H1 (cell line): ENCODE measurements at regions not wholly inside any gene's neighbourhood (a gene's known extent, or its start where the extent isn't known, plus 50 kb on each side); places are given as distances from the start of the nearest gene placed in this dataset.

ENCODE experiments used
- CTCF ChIA-PET: fragments of 300-600 bp; sonication (Branson Sonifier 250); formaldehyde crosslinking; loops from one replicate; lab custom pipeline; 2021; ENCODE audit not compliant: partially characterized antibody; lab: Charles Lee
- POLR2A ChIA-PET: fragments of 300-600 bp; sonication (Branson Sonifier 250); formaldehyde crosslinking; loops from one replicate; lab custom pipeline; 2021; ENCODE audit warnings: inconsistent platforms; ENCODE audit not compliant: partially characterized antibody; lab: Charles Lee
- DNase-seq, 2 experiments: peaks; one replicate each; pipeline versions ENCODE4 v3.0.0 to v3.0.0-alpha.2; 2010 to 2022; ENCODE audit warnings: low spot score in 2 of 2, low read depth in 1 of 2, mixed read lengths in 1 of 2
- FAIRE-seq: peaks from 2 replicates; lab custom pipeline; 2011; peaks lifted over from hg19 to GRCh38; lab: Jason Lieb, UNC
- H2AFZ ChIP-seq: 2 replicates; pipeline ENCODE4 v1.8.1; 2012; ENCODE audit warnings: low read length, inconsistent platforms
- H2AK5ac ChIP-seq: 2 replicates; pipeline ENCODE4 v1.6.1; 2013; ENCODE audit warnings: low read depth, low read length
- H2BK120ac ChIP-seq: replicated peaks from 2 replicates; pipeline ENCODE3; 2013; ENCODE audit warnings: low read depth, low read length, inconsistent platforms
- H2BK12ac ChIP-seq: 2 replicates; pipeline ENCODE4 v1.6.1; 2013; ENCODE audit warnings: low read depth, low read length
- H2BK15ac ChIP-seq: 2 replicates; pipeline ENCODE4 v1.6.1; 2013; ENCODE audit warnings: low read length
- H2BK20ac ChIP-seq: 2 replicates; pipeline ENCODE4 v1.6.1; 2013; ENCODE audit warnings: low read length
- H2BK5ac ChIP-seq: 2 replicates; pipeline ENCODE4 v1.6.1; 2013; ENCODE audit warnings: low read depth, low read length
- H3K14ac ChIP-seq: 2 replicates; pipeline ENCODE4 v1.6.1; 2013; ENCODE audit warnings: inconsistent platforms; ENCODE audit not compliant: insufficient read length
- H3K18ac ChIP-seq: 2 replicates; pipeline ENCODE4 v1.6.1; 2013; ENCODE audit warnings: low read length; ENCODE audit errors: extremely low read depth
- H3K23ac ChIP-seq: 2 replicates; pipeline ENCODE4 v1.6.1; 2013; ENCODE audit warnings: inconsistent platforms; ENCODE audit not compliant: insufficient read length
- H3K23me2 ChIP-seq: 2 replicates; pipeline ENCODE4 v1.6.1; 2013; ENCODE audit warnings: low read depth, low read length
- H3K27ac ChIP-seq: 2 replicates; pipeline ENCODE4 v1.6.1; 2011; ENCODE audit warnings: low read depth, low read length, inconsistent platforms
- H3K27me3 ChIP-seq, 4 experiments: replicated peaks in 1 of 4; 1 replicate in 1 of 4; 2 replicates in 3 of 4; pipeline versions ENCODE4 v1.6.1 to v1.8.1; 2011 to 2013; ENCODE audit warnings: low read length in 3 of 4, mild to moderate bottlenecking in 3 of 4, inconsistent platforms in 2 of 4, mixed read lengths in 2 of 4, moderate library complexity in 1 of 4; ENCODE audit not compliant: control insufficient read depth in 3 of 4, insufficient read depth in 3 of 4; ENCODE audit errors: extremely low read depth in 1 of 4
- H3K36me3 ChIP-seq, 4 experiments: 2 replicates each; pipeline versions ENCODE4 v1.6.1 to v1.8.1; 2011 to 2013; ENCODE audit warnings: mild to moderate bottlenecking in 4 of 4, low read length in 3 of 4, moderate library complexity in 2 of 4, control low read depth in 1 of 4, inconsistent platforms in 1 of 4; ENCODE audit not compliant: insufficient read depth in 4 of 4, control insufficient read depth in 2 of 4
- H3K4ac ChIP-seq: replicated peaks from 2 replicates; pipeline ENCODE3; 2013; ENCODE audit warnings: low read length, low read depth, mixed read lengths, inconsistent platforms; ENCODE audit not compliant: insufficient read length
- H3K4me1 ChIP-seq, 4 experiments: replicated peaks in 1 of 4; 1 replicate in 1 of 4; 2 replicates in 3 of 4; pipeline versions ENCODE4 v1.6.1 to v1.8.1; 2011 to 2013; ENCODE audit warnings: low read length in 3 of 4, inconsistent platforms in 2 of 4, mixed read lengths in 1 of 4; ENCODE audit not compliant: insufficient read depth in 4 of 4, control insufficient read depth in 3 of 4
- H3K4me2 ChIP-seq, 2 experiments: 2 replicates each; pipeline versions ENCODE4 v1.6.1 to v1.8.1; 2011 to 2013; ENCODE audit warnings: low read depth in 2 of 2, low read length in 2 of 2, control low read depth in 1 of 2, inconsistent platforms in 1 of 2, mild to moderate bottlenecking in 1 of 2; ENCODE audit not compliant: insufficient read depth in 1 of 2
- H3K4me3 ChIP-seq, 4 experiments: fragments of 200-600, 300-600 bp in 1 of 4; sonication (generic), shearing (Covaris generic), sonication (Bioruptor Twin) in 1 of 4; 2 replicates each; pipeline versions ENCODE4 v1.5.1 to v1.8.1; 2011 to 2016; ENCODE audit warnings: low read length in 4 of 4, low read depth in 3 of 4, control low read depth in 2 of 4, inconsistent platforms in 2 of 4, mild to moderate bottlenecking in 2 of 4, mixed read lengths in 1 of 4, moderate library complexity in 1 of 4; ENCODE audit not compliant: insufficient read depth in 2 of 4; ENCODE audit errors: extremely low read depth in 1 of 4
- H3K56ac ChIP-seq: replicated peaks from 2 replicates; pipeline ENCODE3; 2013; ENCODE audit warnings: low read depth, mild to moderate bottlenecking, mixed read lengths, low read length, inconsistent platforms; ENCODE audit not compliant: insufficient read length
- H3K79me1 ChIP-seq: 2 replicates; pipeline ENCODE4 v1.6.1; 2013; ENCODE audit warnings: low read depth, low read length, control low read depth
- H3K79me2 ChIP-seq, 2 experiments: 2 replicates each; pipeline versions ENCODE4 v1.6.1 to v1.8.1; 2012 to 2013; ENCODE audit warnings: low read length in 2 of 2, mild to moderate bottlenecking in 2 of 2, inconsistent platforms in 1 of 2; ENCODE audit not compliant: insufficient read depth in 2 of 2, control insufficient read depth in 1 of 2
- H3K9ac ChIP-seq, 4 experiments: replicated peaks in 1 of 4; 1 replicate in 1 of 4; 2 replicates in 3 of 4; pipeline versions ENCODE4 v1.6.1 to v1.8.1; 2011 to 2013; ENCODE audit warnings: low read depth in 3 of 4, low read length in 3 of 4, control low read depth in 2 of 4, mild to moderate bottlenecking in 2 of 4, moderate library complexity in 2 of 4, inconsistent platforms in 1 of 4; ENCODE audit errors: extremely low read depth in 1 of 4
- H3K9me3 ChIP-seq, 2 experiments: 2 replicates each; pipeline versions ENCODE4 v1.6.1 to v1.8.1; 2012 to 2013; ENCODE audit warnings: mild to moderate bottlenecking in 2 of 2, moderate library complexity in 2 of 2, control low read depth in 1 of 2, inconsistent platforms in 1 of 2, low read depth in 1 of 2, low read length in 1 of 2, mixed read lengths in 1 of 2; ENCODE audit not compliant: insufficient read depth in 2 of 2
- H4K20me1 ChIP-seq, 2 experiments: replicated peaks in 1 of 2; 2 replicates each; pipeline versions ENCODE3 to v1.8.1; 2011 to 2013; ENCODE audit warnings: inconsistent platforms in 2 of 2, low read length in 2 of 2, mild to moderate bottlenecking in 1 of 2; ENCODE audit not compliant: insufficient read depth in 2 of 2, control insufficient read depth in 1 of 2
- H4K5ac ChIP-seq: 2 replicates; pipeline ENCODE4 v1.6.1; 2013; ENCODE audit warnings: low read length, low read depth, mixed read lengths, inconsistent platforms; ENCODE audit not compliant: insufficient read length
- H4K8ac ChIP-seq: 2 replicates; pipeline ENCODE4 v1.8.0; 2013; ENCODE audit warnings: mild to moderate bottlenecking, moderate library complexity, low read length, inconsistent platforms; ENCODE audit not compliant: insufficient read depth; ENCODE audit errors: extremely low read depth
- H4K91ac ChIP-seq: replicated peaks from 2 replicates; pipeline ENCODE3; 2013; ENCODE audit warnings: low read length, mixed read lengths, inconsistent platforms; ENCODE audit not compliant: insufficient read length
- CEBPB ChIP-seq: IDR thresholded peaks from 2 replicates; pipeline ENCODE4 v1.6.1; 2012; ENCODE audit warnings: low read depth, low read length
- CHD1 ChIP-seq: IDR thresholded peaks from 2 replicates; pipeline ENCODE4 v1.6.1; 2012; ENCODE audit warnings: low read depth, low read length, improper control_type of control experiment
- CREB1 ChIP-seq: IDR thresholded peaks from 2 replicates; pipeline ENCODE4 v1.6.1; 2012; ENCODE audit warnings: inconsistent platforms
- JUND ChIP-seq: IDR thresholded peaks from 2 replicates; pipeline ENCODE4 v1.6.1; 2011; ENCODE audit warnings: mild to moderate bottlenecking, improper control_type of control experiment, low read length
- MAFK ChIP-seq: IDR thresholded peaks from 2 replicates; pipeline ENCODE4 v1.6.1; 2012; ENCODE audit warnings: low read depth, mild to moderate bottlenecking, improper control_type of control experiment, low read length
- POLR2AphosphoS5 ChIP-seq: IDR thresholded peaks from 2 replicates; pipeline ENCODE4 v1.6.1; 2011; ENCODE audit warnings: low read depth, low read length
- RFX5 ChIP-seq: IDR thresholded peaks from 2 replicates; pipeline ENCODE4 v1.6.1; 2011; ENCODE audit warnings: low read depth, low read length, improper control_type of control experiment, borderline replicate concordance
- SP2 ChIP-seq: IDR thresholded peaks from 2 replicates; pipeline ENCODE4 v1.6.1; 2012; ENCODE audit warnings: mild to moderate bottlenecking, low read length, inconsistent platforms
- SUZ12 ChIP-seq: fragments of 200-600 bp; sonication (generic); IDR thresholded peaks from 2 replicates; pipeline ENCODE4 v1.6.1; 2012; ENCODE audit warnings: mild to moderate bottlenecking, inconsistent platforms, low read length, moderate library complexity, mixed read lengths
- TCF12 ChIP-seq: IDR thresholded peaks from 2 replicates; pipeline ENCODE4 v1.6.1; 2011; ENCODE audit warnings: low read depth, mild to moderate bottlenecking, low read length
- WGBS, 2 experiments: shearing (Covaris generic) in 1 of 2; methylation state at CpG; one replicate each; pipeline versions ENCODE4 v1.1.6 to v1.1.7; 2013 to 2015; ENCODE audit warnings: low lambda C conversion rate in 2 of 2, mixed read lengths in 2 of 2, inconsistent platforms in 1 of 2, low coverage in 1 of 2, missing lambda C conversion rate in 1 of 2; ENCODE audit not compliant: insufficient replicate concordance in 2 of 2, insufficient coverage in 1 of 2, insufficient read length in 1 of 2; ENCODE audit errors: extremely low coverage in 1 of 2, missing lambda C conversion rate in 1 of 2; 5-methylcytosine and 5-hydroxymethylcytosine counted together
- TF ChIP-seq, protein P1 (sequence below): IDR thresholded peaks from 2 replicates; pipeline ENCODE4 v1.6.1; 2012; ENCODE audit warnings: low read length, inconsistent platforms

DNA sequence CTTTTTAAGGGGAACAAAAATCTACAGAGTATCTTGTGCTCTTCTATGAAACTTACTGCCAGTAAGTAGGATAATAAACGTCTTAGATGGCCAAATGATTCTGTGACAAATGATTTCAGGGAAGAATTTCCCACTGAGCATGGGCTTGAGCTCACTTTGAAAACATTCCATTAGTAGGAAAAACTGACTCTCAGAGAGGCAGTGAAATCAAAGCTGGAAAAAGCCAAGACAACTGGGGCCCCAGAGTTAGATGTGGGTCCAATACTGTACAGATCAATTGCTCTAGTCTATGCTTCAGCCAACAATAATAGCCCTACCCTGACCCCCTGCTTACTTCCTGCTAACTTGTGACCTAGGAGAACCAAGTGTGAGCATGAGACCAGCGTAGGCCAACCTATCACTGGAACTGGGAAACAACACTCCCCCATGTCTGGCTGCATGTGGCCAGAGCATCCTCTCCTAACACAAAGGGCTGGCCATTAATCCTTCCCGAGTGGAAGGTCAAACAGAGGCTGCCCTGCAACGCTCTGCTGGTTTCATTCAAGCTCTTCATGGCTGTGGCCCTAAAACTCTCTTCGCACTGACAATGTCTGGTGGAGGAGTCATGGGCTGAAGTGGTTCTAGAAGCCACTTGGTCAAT lies 68.8 kb downstream of the FOXB1 start:
- no peak overlapping the region for H4K5ac ChIP-seq
- H3K23ac ChIP-seq, result no peak overlapping the region
- no peaks in the 10 kb centered on the region for H3K79me1 ChIP-seq
- H3K9me3 ChIP-seq, result 0 out of 4 replicates have a peak, but pooled peaks cover 0 to 3% of the 10 kb centered on the region in 2 experiments
- no peaks in the 10 kb centered on the region for H3K79me2 ChIP-seq
- H3K4ac ChIP-seq, result no peak overlapping the region
- WGBS, 2 experiments, result 87% methylated on average over 5 of the region's 5 CpGs; no CpG with 5 or more reads in 1 of the 2 experiments
- H2BK15ac ChIP-seq, result no peak overlapping the region
- H2AK5ac ChIP-seq, result no peak overlapping the region
- no peak overlapping the region for H3K14ac ChIP-seq
- no peak overlapping the region for H3K18ac ChIP-seq
- no peaks in the 10 kb centered on the region for H4K20me1 ChIP-seq
- no peak overlapping the region for H2AFZ ChIP-seq
- H2BK12ac ChIP-seq, result no peak overlapping the region
- POLR2A ChIA-PET, result no interaction called here
- DNase-seq (no peak), FAIRE-seq (no peak)
- peaks cover 0 to 21% (median 14%) of the 10 kb centered on the region in 4 experiments for H3K4me1 ChIP-seq
- H2BK120ac ChIP-seq, result no peak overlapping the region
- no peak overlapping the region for H4K91ac ChIP-seq
- no peaks in the 10 kb centered on the region for H3K23me2 ChIP-seq
- H3K27me3 ChIP-seq, result no peaks in the 10 kb centered on the region
- no peak overlapping the region for H3K4me2 ChIP-seq
- no peak overlapping the region for H3K56ac ChIP-seq
- no peaks in the 10 kb centered on the region for H3K36me3 ChIP-seq
- no peak overlapping the region for H3K4me3 ChIP-seq
- CTCF ChIA-PET, result no interaction called here
- H3K27ac ChIP-seq, result no peak overlapping the region
- H3K9ac ChIP-seq, result no peak overlapping the region
- no peak overlapping the region for H2BK20ac ChIP-seq
- H2BK5ac ChIP-seq, result no peak overlapping the region
- H4K8ac ChIP-seq, result no peak overlapping the region
- TF ChIP-seq, protein P1, sequence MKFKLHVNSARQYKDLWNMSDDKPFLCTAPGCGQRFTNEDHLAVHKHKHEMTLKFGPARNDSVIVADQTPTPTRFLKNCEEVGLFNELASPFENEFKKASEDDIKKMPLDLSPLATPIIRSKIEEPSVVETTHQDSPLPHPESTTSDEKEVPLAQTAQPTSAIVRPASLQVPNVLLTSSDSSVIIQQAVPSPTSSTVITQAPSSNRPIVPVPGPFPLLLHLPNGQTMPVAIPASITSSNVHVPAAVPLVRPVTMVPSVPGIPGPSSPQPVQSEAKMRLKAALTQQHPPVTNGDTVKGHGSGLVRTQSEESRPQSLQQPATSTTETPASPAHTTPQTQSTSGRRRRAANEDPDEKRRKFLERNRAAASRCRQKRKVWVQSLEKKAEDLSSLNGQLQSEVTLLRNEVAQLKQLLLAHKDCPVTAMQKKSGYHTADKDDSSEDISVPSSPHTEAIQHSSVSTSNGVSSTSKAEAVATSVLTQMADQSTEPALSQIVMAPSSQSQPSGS, result no peak
- TF ChIP-seq POLR2AphosphoS5, result no peak
- TF ChIP-seq CHD1, result no peak
- TF ChIP-seq SUZ12, result no peak
- TF ChIP-seq RFX5, result no peak
- no peak for TF ChIP-seq SP2
- TF ChIP-seq TCF12, result no peak
- no peak for TF ChIP-seq CEBPB
- no peak for TF ChIP-seq MAFK
- TF ChIP-seq CREB1, result no peak
- no peak for TF ChIP-seq JUND
